NCI-H510A treated with DMSO at 0.1 percent for 48 hours (cell line): ENCODE measurements at regions not wholly inside any gene's neighbourhood (a gene's known extent, or its start where the extent isn't known, plus 50 kb on each side); places are given as distances from the start of the nearest gene placed in this dataset.

ENCODE experiments used
- DNase-seq: peaks from one replicate; lab custom pipeline; 2025; lab: John Stamatoyannopoulos, UW

- DNase-seq = no peak
Measured at GRCh38 chr10:4733150-4733842, 92.7 kb upstream of the AKR1E2 start.

- DNase-seq = no peak
Measured at GRCh38 chr10:4730998-4731397, 95.0 kb upstream of the AKR1E2 start.

- no peak for DNase-seq
Measured at GRCh38 chr10:4725917-4726606, 99.9 kb upstream of the AKR1E2 start.

- no peak for DNase-seq
Measured at GRCh38 chr10:4723860-4724259, 102.1 kb upstream of the AKR1E2 start.

GRCh38 chr10:4721999-4722753, 103.8 kb upstream of the AKR1E2 start:
- no peak for DNase-seq

- DNase-seq = no peak
Measured at GRCh38 chr10:4720463-4720862, 105.5 kb upstream of the AKR1E2 start.

GRCh38 chr10:4719671-4720070, 106.3 kb upstream of the AKR1E2 start:
- no peak for DNase-seq

- no peak for DNase-seq
Measured at GRCh38 chr10:4719036-4719435, 107.0 kb upstream of the AKR1E2 start.

- DNase-seq = no peak
Measured at GRCh38 chr10:4718544-4718943, 107.5 kb upstream of the AKR1E2 start.

- no peak for DNase-seq
Measured at GRCh38 chr10:4717670-4718069, 108.3 kb upstream of the AKR1E2 start.

- no peak for DNase-seq
Measured at GRCh38 chr10:4710858-4711257, 115.1 kb upstream of the AKR1E2 start.

GRCh38 chr10:4708123-4708759, 117.8 kb upstream of the AKR1E2 start:
- no peak for DNase-seq

- no peak for DNase-seq
Measured at GRCh38 chr10:4707221-4707620, 118.8 kb upstream of the AKR1E2 start.

- no peak for DNase-seq
Measured at GRCh38 chr10:4704034-4704545, 121.9 kb upstream of the AKR1E2 start.

- DNase-seq = no peak
Measured at GRCh38 chr10:4701016-4701415, 125.0 kb upstream of the AKR1E2 start.

- no peak for DNase-seq
Measured at GRCh38 chr10:4699950-4700730, 125.9 kb upstream of the AKR1E2 start.

- DNase-seq = no peak
Measured at GRCh38 chr10:4698075-4698474, 127.9 kb upstream of the AKR1E2 start.

- no peak for DNase-seq
Measured at GRCh38 chr10:4696186-4696585, 129.8 kb upstream of the AKR1E2 start.

GRCh38 chr10:4693967-4694366, 132.0 kb upstream of the AKR1E2 start:
- DNase-seq = no peak

GRCh38 chr10:4692206-4692605, 133.8 kb upstream of the AKR1E2 start:
- DNase-seq = no peak

- DNase-seq = no peak
Measured at GRCh38 chr10:4691776-4692175, 134.2 kb upstream of the AKR1E2 start.

- no peak for DNase-seq
Measured at GRCh38 chr10:4691301-4691700, 134.7 kb upstream of the AKR1E2 start.
